Choroid plexus epithelial cell (primary cell): ENCODE measurements at regions not wholly inside any gene's neighbourhood (a gene's known extent, or its start where the extent isn't known, plus 50 kb on each side); places are given as distances from the start of the nearest gene placed in this dataset.

ENCODE experiments used
- DNase-seq: peaks from one replicate; pipeline ENCODE4 v3.0.0-alpha.2; 2010; ENCODE audit warnings: low read depth
- H3K4me3 ChIP-seq: 2 replicates; pipeline ENCODE4 v1.5.1; 2011; ENCODE audit warnings: low read depth, mild to moderate bottlenecking, control low read depth, low read length, moderate library complexity
- CTCF ChIP-seq: conservative IDR thresholded peaks from 2 replicates; pipeline ENCODE4 v1.5.1; 2011; ENCODE audit warnings: low read depth, mild to moderate bottlenecking, control low read depth, inconsistent platforms, low read length, moderate library complexity

- no peak for DNase-seq
- no peak for TF ChIP-seq CTCF
- H3K4me3 ChIP-seq, result no peak overlapping the region
Observed at GRCh38 chr7:84546403-84546802, 351.8 kb upstream of the SEMA3A start.

GRCh38 chr7:84538268-84538667 is 343.7 kb upstream of the SEMA3A start:
- DNase-seq, result no peak
- no peak for TF ChIP-seq CTCF
- H3K4me3 ChIP-seq, result no peak overlapping the region

GRCh38 chr7:84536271-84536870 is 341.8 kb upstream of the SEMA3A start:
- peak; percentile 33 for DNase-seq
- H3K4me3 ChIP-seq, result no peak overlapping the region
- TF ChIP-seq CTCF, result no peak

- no peak for TF ChIP-seq CTCF
- H3K4me3 ChIP-seq, result no peak overlapping the region
- no peak for DNase-seq
Observed at GRCh38 chr7:84535580-84536270, 341.1 kb upstream of the SEMA3A start.

GRCh38 chr7:84533182-84533581 is 338.6 kb upstream of the SEMA3A start:
- no peak for DNase-seq
- TF ChIP-seq CTCF, result no peak

GRCh38 chr7:84532196-84532595 is 337.6 kb upstream of the SEMA3A start:
- H3K4me3 ChIP-seq, result no peak overlapping the region
- no peak for DNase-seq
- no peak for TF ChIP-seq CTCF

More at GRCh38 chr7:84533182-84533581, 338.6 kb upstream of the SEMA3A start:
- no peak overlapping the region for H3K4me3 ChIP-seq
